ENCODE measurements at regions not wholly inside any gene's neighbourhood (a gene's known extent, or its start where the extent isn't known, plus 50 kb on each side); places are given as distances from the start of the nearest gene placed in this dataset.

- TF ChIP-seq CTCF (IDR thresholded peaks at IDR 0.05) = no peak
- TF ChIP-seq ZFX (IDR thresholded peaks at IDR 0.05; ENCODE audit: borderline replicate concordance) = no peak
Measured at GRCh38 chr2:238578256-238578655, 151.5 kb downstream of the ASB1 start.
